ENCODE measurements at regions not wholly inside any gene's neighbourhood (a gene's known extent, or its start where the extent isn't known, plus 50 kb on each side); places are given as distances from the start of the nearest gene placed in this dataset.

DNA sequence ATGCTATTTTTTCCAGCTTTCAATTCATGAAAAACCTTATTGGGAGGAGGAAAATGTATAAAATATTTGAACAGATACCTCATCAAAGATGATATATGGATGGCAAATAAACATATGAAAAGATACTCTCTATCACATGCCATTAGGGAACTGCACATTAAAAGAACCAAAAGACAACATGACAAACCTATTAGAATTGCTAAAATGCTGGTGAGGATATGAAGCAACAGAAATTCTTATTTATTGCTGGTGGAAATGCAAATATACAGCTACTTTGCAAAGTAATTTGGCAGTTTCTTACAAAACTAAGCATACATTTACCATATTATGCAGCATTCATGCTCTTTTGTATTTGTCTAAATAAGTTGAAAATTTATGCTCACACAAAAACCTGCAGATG, 1783.9 kb upstream of the PCDH20 start:
- TF ChIP-seq, protein P1, sequence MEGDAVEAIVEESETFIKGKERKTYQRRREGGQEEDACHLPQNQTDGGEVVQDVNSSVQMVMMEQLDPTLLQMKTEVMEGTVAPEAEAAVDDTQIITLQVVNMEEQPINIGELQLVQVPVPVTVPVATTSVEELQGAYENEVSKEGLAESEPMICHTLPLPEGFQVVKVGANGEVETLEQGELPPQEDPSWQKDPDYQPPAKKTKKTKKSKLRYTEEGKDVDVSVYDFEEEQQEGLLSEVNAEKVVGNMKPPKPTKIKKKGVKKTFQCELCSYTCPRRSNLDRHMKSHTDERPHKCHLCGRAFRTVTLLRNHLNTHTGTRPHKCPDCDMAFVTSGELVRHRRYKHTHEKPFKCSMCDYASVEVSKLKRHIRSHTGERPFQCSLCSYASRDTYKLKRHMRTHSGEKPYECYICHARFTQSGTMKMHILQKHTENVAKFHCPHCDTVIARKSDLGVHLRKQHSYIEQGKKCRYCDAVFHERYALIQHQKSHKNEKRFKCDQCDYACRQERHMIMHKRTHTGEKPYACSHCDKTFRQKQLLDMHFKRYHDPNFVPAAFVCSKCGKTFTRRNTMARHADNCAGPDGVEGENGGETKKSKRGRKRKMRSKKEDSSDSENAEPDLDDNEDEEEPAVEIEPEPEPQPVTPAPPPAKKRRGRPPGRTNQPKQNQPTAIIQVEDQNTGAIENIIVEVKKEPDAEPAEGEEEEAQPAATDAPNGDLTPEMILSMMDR (IDR thresholded peaks at IDR 0.05), result no peak
- TF ChIP-seq POLR2A (IDR thresholded peaks at IDR 0.05; ENCODE audit: low read depth) (no peak), POLR2AphosphoS5 (IDR thresholded peaks at IDR 0.05) (no peak), EP300 (IDR thresholded peaks at IDR 0.05) (no peak)

Data from esophagus muscularis mucosa (tissue), 4 donors.